Activated T-cell treated with anti-CD3 and anti-CD28 coated beads for 24 hours (primary cell): ENCODE measurements at regions not wholly inside any gene's neighbourhood (a gene's known extent, or its start where the extent isn't known, plus 50 kb on each side); places are given as distances from the start of the nearest gene placed in this dataset.
"Not testable (repeated sequence)": the region's sequence is repeated elsewhere in the genome, so short reads cannot be mapped to it uniquely, and the experiment has no call there.

Experiments used
- DNase-seq: peaks from one replicate; pipeline ENCODE4 v3.0.0-alpha.2; 2020; ENCODE audit warnings: low read depth

DNA sequence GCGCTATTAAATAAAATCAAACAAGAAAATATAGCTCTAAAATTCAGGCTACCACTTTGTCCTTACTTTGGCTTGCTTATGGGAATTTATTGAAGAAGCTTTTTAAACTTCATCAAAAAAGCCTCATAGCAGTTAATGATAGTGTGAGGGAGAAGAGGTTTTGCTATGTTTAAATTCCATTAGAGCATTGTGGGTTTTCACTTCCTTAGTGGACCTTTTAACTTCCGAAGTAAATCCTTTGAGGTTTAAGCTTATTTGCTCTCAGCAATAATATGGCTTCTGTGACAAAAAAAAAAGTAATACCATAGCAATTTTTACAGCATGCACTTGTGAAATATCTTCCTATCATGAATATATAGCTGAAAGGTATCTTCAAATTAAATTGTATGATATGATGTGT lies 120.2 kb upstream of the NDST4 start:
- DNase-seq = no peak

DNA sequence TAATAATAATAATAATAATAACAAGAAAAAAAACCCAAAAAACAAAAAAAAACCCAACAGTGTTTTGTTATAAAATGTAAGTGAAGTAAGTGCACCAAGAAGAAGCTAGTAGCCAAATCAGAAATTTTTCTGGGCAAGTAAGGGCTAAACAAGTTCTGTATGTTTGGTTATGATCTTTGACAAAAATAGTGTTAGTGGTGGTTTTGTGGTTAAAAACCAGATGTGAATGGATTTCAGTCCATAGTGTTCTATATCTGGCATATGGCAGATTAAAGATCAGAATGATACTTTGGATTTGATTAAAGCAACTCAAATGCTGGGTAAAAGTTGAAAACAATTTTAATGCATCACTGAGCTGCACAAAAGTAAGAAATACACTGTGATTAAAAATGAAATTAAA lies 116.5 kb upstream of the NDST4 start:
- DNase-seq = no peak

DNA sequence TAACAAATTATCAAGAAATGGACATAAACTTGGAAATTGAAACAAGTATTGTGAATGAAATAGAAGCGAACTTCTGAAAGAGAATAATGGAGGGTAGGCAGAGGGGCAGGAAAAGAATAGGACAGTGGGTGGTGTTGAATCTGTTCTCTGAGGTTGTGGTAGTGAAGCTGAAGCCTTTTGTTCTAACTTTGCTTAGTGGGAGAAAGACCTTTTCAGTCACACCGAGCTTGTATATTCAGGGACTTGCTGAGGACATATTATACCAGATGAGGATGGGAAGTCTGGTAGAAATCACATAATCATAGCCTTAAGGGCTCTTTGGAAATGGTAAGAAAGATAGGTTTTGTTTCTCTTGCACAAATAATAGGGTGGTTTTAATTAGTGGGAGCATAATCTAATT lies 115.4 kb upstream of the NDST4 start:
- DNase-seq = no peak

DNA sequence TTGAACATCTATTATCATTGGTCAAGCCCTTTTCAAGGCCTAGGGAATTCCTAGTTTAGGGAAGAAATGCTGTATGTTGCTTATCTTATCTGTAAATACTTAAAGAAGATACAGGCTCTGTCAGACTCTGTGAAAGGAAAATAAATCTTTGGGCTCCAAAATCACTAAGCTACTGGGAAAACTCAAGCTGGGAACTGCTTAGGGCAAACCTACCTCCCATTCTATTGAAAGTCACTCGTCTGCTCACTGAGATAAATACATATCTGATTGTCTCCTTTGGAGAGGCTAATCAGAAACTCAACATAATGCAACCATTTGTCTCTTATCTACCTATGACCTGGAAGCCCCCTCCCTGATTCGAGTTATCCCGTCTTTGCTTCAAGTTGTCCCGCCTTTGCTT lies 108.6 kb upstream of the NDST4 start:
- DNase-seq = no peak

DNA sequence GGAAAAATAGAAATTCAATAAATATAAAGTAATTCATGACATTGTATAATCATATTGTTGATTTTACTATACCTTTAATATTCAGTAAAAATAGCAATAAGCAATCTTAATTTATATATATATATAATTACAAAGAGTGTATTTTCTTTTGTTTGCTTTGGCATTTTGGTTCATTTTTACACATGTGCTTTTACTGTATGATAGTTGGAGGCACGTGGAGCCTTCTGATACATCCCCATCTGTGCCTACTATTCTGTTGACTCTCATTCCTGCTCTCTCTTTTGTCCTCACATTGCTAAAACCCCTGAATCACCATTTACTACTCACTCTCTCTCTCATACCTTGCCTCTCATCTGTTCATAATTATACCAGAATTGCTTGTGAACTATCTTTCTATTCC lies 106.4 kb upstream of the NDST4 start:
- no peak for DNase-seq

DNA sequence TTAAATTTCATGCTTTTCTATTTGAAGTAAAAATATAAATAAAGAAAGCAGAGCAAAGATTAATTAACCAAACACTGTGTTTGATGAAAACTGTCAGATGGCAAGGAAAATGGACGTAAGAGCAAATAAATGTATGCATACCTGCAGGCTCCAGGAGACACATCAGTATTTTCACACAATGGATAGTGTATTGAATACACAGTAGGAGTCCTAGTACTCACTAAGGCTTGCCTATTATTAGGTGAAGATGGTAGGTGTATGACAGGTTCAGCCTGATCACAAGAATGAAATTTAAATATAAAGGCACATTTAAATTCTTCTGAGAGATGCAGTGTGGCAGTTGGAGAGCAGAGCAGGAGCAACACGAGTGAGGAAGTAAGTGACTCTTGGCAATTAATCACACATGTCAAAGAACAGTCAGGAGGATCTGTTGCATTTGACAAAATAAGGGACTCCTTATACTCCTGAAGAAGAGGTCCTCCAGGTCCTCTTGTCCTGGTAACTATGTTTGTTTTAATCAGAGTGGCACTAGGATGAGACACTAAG lies 106.0 kb upstream of the NDST4 start:
- DNase-seq = no peak

DNA sequence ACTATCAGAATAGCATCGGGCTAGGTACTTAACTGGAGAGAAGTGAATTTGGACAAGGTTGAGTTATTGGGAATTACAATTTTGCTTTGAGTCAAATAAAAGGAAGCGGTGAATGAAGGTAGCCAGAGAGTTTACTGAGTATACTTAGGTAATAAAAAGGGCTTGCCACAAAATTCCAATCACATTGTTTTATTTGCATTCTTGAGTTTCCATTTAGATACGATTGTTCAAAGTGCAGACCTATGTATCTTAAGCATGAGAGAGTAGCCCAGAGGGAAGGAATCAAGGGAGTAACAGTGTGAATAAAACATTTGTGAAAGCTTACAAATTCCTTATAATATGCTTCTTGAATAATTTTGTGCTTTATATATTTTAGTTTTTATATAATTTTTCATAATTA lies 102.5 kb upstream of the NDST4 start:
- DNase-seq = no peak

DNA sequence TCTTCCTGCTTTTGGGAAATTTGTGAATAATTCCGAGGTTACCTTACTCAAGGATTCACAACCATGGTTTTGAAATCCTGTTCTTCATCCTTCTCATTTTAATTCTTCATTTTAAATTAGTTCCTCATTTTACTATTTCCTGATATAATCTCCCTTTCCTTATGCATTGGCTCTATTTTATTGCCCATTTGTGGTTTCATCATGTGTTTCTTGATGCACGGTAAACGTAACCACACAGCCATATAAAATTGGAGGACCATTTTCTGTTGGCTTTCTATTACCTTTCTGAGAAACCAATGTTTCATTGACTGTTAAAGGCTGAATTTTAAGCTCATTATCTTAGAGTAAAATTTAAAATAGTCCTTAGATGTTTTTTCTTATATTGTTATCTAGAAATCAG lies 100.3 kb upstream of the NDST4 start:
- DNase-seq = no peak

DNA sequence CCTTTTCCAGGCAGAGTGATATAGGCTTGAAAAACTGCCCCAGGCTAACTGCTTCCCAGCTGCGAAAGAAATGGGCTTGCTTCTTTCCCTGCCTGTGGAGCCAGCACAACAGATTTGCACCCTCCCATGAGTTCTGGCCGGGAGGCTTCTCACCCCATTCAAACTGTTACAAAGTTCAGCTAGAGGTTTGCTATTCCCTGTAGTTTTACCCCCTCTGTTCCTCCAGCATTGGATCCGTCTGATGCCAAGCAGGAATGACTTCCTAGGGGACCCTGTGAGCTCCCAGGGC lies 87.6 kb upstream of the NDST4 start:
- no peak for DNase-seq

DNA sequence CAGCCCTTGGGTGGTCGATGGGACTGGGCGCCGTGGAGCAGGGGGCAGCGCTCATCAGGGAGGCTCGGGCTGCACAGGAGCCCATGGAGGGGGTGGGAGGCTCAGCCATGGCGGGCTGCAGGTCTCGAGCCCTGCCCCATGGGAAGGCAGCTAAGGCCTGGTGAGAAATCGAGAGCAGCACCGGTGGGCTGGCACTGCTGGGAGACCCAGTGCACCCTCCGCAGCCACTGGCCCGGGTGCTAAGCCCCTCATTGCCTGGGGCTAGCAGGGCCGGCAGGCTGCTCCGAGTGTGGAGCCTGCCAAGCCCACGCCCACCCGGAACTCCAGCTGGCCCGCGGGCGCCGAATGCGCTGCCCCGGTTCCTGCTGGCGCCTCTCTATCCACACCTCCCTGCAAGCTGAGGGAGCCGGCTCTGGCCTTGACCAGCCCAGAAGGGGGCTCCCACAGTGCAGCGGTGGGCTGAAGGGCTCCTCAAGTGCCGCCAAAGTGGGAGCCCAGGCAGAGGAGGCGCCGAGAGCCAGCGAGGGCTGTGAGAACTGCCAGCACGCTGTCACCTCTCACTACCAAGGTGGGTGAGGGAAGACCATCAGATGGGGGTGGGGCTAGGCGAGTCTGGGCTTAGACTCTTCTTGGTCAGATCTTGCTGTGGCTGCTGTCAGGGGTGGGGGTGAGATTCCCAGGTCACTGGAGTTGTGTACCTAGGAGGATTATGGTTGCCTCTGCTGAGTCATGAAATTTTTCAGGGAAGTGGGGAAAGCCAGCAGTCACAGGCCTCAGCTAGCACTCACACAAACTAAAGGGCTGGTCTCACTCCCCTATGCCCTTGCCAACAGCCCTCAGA lies 87.0 kb upstream of the NDST4 start:
- not testable (repeated sequence) for DNase-seq

DNA sequence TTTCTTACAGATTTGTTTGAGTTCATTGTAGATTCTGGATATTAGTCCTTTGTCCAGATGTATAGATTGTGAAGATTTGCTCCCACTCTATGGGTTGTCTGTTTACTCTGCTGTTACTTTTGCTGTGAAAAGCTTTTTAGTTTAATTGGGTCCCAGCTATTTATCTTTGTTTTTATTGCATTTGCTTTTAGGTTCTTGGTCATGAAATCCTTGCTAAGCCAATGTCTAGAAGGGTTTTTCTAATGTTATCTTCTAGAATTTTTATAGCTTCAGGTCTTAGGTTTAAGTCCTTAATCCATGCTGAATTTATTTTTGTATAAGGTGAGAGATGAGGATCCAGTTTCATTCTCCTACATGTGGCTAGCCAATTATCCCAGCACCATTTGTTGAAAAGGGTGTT lies 81.2 kb upstream of the NDST4 start:
- not testable (repeated sequence) for DNase-seq

DNA sequence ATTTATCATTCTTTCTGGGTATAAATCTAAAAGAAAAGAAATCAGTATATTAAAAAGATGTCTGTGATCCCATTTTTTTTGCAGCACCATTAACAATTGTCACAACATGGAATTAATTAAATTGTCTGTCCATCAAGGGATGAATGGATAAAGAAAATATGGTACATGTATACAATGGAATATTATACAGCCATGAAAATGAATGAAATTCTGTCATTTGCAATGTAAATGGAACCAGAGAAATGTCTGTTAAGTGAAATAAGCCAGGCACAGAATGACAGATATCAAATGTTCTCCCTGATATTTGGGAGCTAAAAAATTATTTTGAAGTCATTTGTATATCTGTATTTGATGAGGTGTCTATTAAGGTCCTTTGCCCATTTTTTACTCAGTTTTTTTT lies 77.1 kb upstream of the NDST4 start:
- no peak for DNase-seq

DNA sequence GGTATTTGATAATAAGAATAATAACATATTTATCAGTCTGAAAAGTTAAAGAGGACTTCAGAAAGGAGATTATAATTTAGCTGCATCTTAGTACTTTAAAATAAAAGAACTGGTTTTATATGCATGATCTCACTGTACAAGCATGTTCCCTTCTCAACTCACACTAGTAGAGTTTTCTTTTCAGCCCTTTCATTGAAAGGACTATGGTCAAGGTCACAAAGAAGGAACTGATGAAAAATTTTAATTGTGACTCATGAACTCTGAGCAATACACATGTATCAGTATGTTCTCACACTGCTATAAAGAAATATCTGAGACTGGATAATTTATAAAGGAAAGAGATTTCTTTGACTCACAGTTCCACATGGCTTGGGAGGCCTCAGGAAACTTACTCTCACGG lies 73.7 kb upstream of the NDST4 start:
- no peak for DNase-seq

DNA sequence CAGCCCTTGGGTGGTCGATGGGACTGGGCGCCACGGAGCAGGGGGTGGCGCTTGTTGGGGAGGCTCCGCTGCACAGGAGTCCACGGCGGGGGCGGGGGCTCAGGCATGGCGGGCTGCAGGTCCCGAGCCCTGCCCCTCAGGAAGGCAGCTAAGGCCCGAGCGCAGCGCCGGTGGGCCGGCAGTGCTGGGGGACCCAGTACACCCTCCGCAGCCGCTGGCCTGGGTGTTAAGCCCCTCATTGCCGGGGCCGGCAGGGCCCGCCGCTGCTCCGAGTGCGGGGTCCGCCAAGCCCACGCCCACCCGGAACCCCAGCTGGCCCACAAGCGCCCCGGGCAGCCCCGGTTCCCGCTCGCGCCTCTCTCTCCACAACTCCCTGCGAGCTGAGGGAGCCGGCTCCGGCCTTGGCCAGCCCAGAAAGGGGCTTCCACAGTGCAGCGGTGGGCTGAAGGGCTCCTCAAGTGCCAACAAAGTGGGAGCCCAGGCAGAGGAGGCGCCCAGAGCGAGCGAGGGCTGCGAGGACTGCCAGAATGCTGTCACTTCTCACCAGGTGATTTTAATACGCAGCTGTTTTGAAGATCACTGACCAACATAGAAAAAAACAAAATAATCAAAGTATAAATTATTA lies 66.1 kb upstream of the NDST4 start:
- not testable (repeated sequence) for DNase-seq

DNA sequence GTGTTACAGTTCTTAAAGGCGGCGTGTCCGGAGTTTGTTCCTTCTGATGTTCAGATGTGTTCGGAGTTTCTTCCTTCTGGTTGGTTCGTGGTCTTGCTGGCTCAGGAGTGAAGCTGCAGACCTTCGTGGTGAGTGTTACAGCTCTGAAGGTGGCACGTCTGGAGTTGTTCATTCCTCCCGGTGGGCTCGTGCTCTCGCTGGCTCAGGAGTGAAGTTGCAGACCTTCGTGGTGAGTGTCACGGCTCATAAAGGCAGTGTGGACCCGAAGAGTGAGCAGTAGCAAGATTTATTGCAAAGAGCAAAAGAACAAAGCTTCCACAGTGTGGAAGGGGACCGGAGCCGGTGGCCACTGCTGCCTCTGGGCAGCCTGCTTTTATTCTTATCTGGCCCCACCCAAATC lies 65.3 kb upstream of the NDST4 start:
- DNase-seq = not testable (repeated sequence)

DNA sequence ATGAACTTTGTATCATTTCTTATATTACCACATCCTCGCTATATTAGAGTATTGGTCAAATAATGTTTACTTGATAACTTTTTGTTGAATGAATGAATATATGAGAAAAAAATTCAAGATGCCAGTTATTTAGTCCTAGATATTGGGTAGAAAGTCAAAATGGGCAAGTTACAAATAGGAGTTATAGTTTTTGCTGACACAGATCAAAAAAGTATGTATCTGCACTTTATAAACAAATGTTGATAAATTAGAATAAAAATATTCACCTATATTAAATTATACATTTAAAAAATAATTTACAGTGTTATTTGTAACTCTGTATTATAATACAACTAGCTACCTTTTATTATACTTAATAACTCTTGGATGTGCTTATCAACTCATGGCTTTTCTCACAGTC lies 57.8 kb upstream of the NDST4 start:
- no peak for DNase-seq

DNA sequence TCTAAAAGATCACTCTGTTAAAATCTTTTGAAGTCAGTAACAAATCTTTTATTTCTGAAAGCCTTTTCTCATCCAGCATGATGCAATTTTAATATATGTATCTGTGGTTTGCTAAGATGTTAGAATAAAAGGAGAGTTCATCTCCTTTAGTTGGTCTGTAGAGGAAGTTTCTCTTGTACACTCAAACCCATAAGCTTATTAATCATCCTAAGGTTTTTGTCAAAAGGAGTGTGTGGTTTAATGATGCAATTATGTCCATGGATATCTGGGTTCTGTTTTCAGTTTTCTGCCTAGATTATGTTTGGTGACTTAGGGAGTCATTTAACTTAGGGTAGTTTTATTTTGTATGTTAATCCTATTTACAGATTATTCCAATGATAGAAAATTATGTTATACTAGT lies 52.1 kb upstream of the NDST4 start:
- no peak for DNase-seq
